Activated T-cell treated with anti-CD3 and anti-CD28 coated beads for 48 hours (primary cell): ENCODE measurements at regions not wholly inside any gene's neighbourhood (a gene's known extent, or its start where the extent isn't known, plus 50 kb on each side); places are given as distances from the start of the nearest gene placed in this dataset.
"Not testable (repeated sequence)": the region's sequence is repeated elsewhere in the genome, so short reads cannot be mapped to it uniquely, and the experiment has no call there.

Experiments used
- DNase-seq: peaks from one replicate; pipeline ENCODE4 v3.0.0-alpha.2; 2020; ENCODE audit warnings: low read depth

GRCh38 chr9:85202596-85202995 lies 533.1 kb downstream of the NTRK2 start:
- no peak for DNase-seq

GRCh38 chr9:85200726-85201404 lies 531.3 kb downstream of the NTRK2 start:
- no peak for DNase-seq

GRCh38 chr9:85199866-85200495 lies 530.5 kb downstream of the NTRK2 start:
- no peak for DNase-seq

- no peak for DNase-seq
Observed at GRCh38 chr9:85192750-85193149, 523.2 kb downstream of the NTRK2 start.

- DNase-seq: no peak
Observed at GRCh38 chr9:85186218-85186585, 516.7 kb downstream of the NTRK2 start.

GRCh38 chr9:85185486-85186217 lies 516.1 kb downstream of the NTRK2 start:
- no peak for DNase-seq

GRCh38 chr9:85182383-85182782 lies 512.9 kb downstream of the NTRK2 start:
- no peak for DNase-seq

GRCh38 chr9:85178474-85178873 lies 508.9 kb downstream of the NTRK2 start:
- no peak for DNase-seq

- no peak for DNase-seq
Observed at GRCh38 chr9:85173967-85174366, 504.4 kb downstream of the NTRK2 start.

- DNase-seq: no peak
Observed at GRCh38 chr9:85172001-85172978, 502.8 kb downstream of the NTRK2 start.

- DNase-seq: no peak
Observed at GRCh38 chr9:85171163-85171562, 501.6 kb downstream of the NTRK2 start.

GRCh38 chr9:85168412-85168811 lies 498.9 kb downstream of the NTRK2 start:
- no peak for DNase-seq

- no peak for DNase-seq
Observed at GRCh38 chr9:85167146-85167545, 497.6 kb downstream of the NTRK2 start.

GRCh38 chr9:85163825-85164224 lies 494.3 kb downstream of the NTRK2 start:
- DNase-seq: no peak

- no peak for DNase-seq
Observed at GRCh38 chr9:85163415-85163814, 493.9 kb downstream of the NTRK2 start.

GRCh38 chr9:85162822-85163221 lies 493.3 kb downstream of the NTRK2 start:
- no peak for DNase-seq

- not testable (repeated sequence) for DNase-seq
Observed at GRCh38 chr9:85160944-85161343, 491.4 kb downstream of the NTRK2 start.

GRCh38 chr9:85158512-85158911 lies 489.0 kb downstream of the NTRK2 start:
- DNase-seq: no peak

- DNase-seq: no peak
Observed at GRCh38 chr9:85157772-85158171, 488.2 kb downstream of the NTRK2 start.

GRCh38 chr9:85156652-85157051 lies 487.1 kb downstream of the NTRK2 start:
- no peak for DNase-seq

- no peak for DNase-seq
Observed at GRCh38 chr9:85155352-85155751, 485.8 kb downstream of the NTRK2 start.

GRCh38 chr9:85151741-85152140 lies 482.2 kb downstream of the NTRK2 start:
- no peak for DNase-seq
